Erythroblast (primary cell): ENCODE measurements at regions not wholly inside any gene's neighbourhood (a gene's known extent, or its start where the extent isn't known, plus 50 kb on each side); places are given as distances from the start of the nearest gene placed in this dataset.
"Not testable (repeated sequence)": the region's sequence is repeated elsewhere in the genome, so short reads cannot be mapped to it uniquely, and the experiment has no call there.

Experiments
- GATA1 ChIP-seq: IDR thresholded peaks from 2 replicates; pipeline ENCODE4 v1.6.1; 2011; ENCODE audit warnings: low read depth, mild to moderate bottlenecking, control low read depth, low read length, moderate library complexity
- POLR2A ChIP-seq: IDR thresholded peaks from 2 replicates; pipeline ENCODE4 v1.6.1; 2011; ENCODE audit warnings: mild to moderate bottlenecking, low read length

- not testable (repeated sequence) for TF ChIP-seq POLR2A, GATA1
These were observed 95.1 kb downstream of the FOXD4L6 start for GRCh38 chr9:41033360-41033759.
